Erythroblast (primary cell): ENCODE measurements at regions not wholly inside any gene's neighbourhood (a gene's known extent, or its start where the extent isn't known, plus 50 kb on each side); places are given as distances from the start of the nearest gene placed in this dataset.

Source experiments
- DNase-seq, 2 experiments: peaks; one replicate each; lab custom pipeline; 2025; lab: John Stamatoyannopoulos, UW
- GATA1 ChIP-seq: IDR thresholded peaks from 2 replicates; pipeline ENCODE4 v1.6.1; 2011; ENCODE audit warnings: low read depth, mild to moderate bottlenecking, control low read depth, low read length, moderate library complexity
- POLR2A ChIP-seq: IDR thresholded peaks from 2 replicates; pipeline ENCODE4 v1.6.1; 2011; ENCODE audit warnings: mild to moderate bottlenecking, low read length

DNA sequence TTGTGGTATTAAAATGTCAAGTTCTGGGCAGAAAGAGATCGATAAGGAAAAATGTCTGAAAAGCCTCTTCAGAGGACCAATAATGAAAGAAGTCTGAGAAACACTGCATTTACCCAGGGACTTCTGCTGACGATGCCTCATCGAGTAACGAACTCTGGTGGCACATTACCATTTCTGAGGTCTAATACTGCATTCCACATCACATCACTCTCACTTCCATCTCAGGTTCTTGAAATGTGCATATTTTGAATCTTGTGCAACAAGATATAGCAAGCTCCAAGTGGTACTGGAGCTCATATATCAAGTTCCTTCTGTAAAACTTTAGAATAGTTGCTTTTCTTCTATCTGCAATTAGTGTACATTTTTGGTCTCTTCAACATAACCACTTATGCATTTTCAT is 619.1 kb upstream of the DDX18 start:
- TF ChIP-seq GATA1 (no peak), POLR2A (no peak)
- no peak for DNase-seq

GRCh38 chr2:117199511-117199910 is 615.0 kb upstream of the DDX18 start:
- no peak for DNase-seq
- TF ChIP-seq POLR2A (no peak), GATA1 (no peak)

GRCh38 chr2:117212562-117212961 is 601.9 kb upstream of the DDX18 start:
- no peak for DNase-seq
- TF ChIP-seq POLR2A (no peak), GATA1 (no peak)

DNA sequence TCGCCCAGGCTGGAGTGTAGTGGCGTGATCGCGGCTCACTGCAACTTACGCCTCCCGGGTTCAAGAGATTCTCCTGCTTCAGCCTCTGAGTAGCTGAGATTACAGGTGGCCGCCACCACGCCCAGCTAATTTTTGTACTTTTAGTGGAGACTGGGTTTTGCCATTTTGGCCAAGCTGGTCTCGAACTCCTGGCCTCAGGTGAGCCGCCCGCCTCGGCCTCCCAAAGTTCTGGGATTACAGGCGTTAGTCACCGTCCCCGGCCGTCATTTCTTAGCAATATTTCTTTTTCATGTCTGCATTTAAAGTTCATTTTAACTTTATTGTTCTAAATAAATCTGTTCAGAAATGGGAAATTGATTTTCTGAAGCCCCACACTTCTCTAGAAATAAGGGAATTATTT is 597.3 kb upstream of the DDX18 start:
- no peak for DNase-seq

DNA sequence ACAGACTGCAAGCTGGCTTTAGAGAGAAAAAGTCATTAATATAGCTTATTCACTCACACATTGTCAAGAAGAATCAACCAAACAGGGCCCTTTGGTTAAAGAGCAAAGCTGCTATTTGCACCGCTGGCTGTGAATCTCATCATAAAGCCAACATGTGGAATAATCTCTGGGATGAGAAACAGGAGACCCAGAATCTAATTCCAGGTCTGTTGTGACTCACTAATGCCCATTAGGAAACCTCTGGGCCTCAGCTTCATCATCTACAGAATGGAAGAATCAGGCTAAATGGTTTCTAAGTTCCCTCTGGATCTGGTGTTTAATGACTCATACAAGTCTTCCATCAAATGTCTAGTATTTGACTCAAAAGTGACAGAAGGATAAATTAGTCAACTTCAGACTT is 591.7 kb upstream of the DDX18 start:
- no peak for DNase-seq
- TF ChIP-seq GATA1, result no peak
- TF ChIP-seq POLR2A, result no peak

More for the DNA sequence above, 597.3 kb upstream of the DDX18 start:
- TF ChIP-seq POLR2A (no peak), GATA1 (no peak)

DNA sequence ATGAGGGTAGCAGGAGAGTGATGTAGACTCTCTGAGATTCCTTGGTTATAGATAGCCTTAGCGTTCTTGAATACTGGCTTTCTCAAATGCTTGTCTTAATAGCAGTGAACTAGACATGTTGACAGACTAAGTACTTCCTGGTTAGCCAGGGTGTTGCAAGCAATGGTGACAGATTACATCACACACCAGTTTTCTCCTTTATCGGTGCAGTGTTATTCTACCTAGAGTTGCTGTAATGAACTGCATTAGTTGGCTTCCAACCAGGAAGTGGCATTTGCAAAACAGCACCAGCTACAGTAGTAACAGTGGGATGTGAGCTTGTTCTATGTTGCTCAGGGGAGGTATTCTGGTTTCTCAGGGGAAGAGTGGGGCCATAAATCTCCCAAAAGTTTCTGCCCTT is 582.2 kb upstream of the DDX18 start:
- no peak for DNase-seq
- no peak for TF ChIP-seq POLR2A

- TF ChIP-seq POLR2A, result no peak
- no peak for TF ChIP-seq GATA1
- DNase-seq, result no peak
Measured at GRCh38 chr2:117257362-117257761, 557.1 kb upstream of the DDX18 start.

DNA sequence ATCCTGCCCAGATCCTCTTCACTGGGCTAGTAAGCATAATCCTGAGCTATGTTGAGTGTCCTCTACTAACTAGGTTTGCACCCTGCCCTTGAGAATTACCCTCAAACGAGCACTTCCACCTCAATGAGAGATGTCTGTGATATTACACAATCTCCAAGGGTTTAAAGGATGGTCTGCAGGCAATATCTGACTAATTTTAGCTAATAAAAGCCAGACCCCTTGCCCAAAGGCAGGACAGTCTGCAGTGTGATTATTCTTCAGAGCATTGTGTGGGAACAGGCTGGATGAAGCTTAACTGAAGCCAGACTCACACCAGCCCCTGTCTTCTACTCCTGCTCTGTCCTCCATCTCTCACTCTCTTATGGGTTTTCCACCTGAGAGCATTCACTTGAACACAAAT is 544.9 kb upstream of the DDX18 start:
- no peak for DNase-seq
- no peak for TF ChIP-seq GATA1
- TF ChIP-seq POLR2A, result no peak

DNA sequence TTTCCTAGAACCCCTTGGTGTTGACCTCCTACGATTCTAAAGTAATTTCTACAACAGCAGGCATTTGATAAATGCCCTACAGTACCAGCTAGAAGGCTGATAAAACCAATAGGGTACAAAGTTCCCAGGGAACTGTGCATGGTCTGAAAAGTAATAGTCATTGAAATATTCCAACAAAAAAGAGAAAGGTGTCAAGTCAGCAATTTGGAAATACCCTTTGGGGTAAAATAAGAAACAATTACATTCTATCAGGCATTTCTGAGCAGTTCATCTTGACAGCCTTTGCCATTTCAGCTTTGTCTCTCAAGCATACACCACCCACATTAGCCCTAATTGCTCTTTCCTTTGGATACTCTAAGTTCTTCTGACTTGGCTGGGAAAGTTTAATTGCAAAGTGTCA is 542.9 kb upstream of the DDX18 start:
- no peak for DNase-seq
- TF ChIP-seq POLR2A (no peak), GATA1 (no peak)

GRCh38 chr2:117273009-117273671 is 541.4 kb upstream of the DDX18 start:
- no peak for DNase-seq
- TF ChIP-seq GATA1 (no peak), POLR2A (no peak)

DNA sequence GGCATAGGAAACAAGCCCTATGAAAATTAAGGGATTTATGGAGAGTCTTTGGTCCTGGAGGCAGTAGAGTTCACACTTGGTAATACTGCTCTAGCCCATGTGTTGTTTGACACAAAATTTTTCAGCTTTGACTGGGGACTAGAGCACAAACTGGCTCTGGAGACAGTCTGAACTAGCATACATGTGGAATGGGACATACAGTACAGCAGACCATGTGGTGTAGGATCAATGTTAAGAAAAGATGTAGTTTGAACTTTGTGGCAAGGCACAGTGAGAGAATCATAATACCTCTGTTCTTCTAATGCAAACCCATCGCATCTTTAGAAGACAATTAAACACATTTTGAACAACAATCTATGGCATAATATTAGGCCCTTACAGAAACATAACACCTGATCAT is 521.5 kb upstream of the DDX18 start:
- TF ChIP-seq GATA1, result no peak
- TF ChIP-seq POLR2A, result no peak
- no peak for DNase-seq

DNA sequence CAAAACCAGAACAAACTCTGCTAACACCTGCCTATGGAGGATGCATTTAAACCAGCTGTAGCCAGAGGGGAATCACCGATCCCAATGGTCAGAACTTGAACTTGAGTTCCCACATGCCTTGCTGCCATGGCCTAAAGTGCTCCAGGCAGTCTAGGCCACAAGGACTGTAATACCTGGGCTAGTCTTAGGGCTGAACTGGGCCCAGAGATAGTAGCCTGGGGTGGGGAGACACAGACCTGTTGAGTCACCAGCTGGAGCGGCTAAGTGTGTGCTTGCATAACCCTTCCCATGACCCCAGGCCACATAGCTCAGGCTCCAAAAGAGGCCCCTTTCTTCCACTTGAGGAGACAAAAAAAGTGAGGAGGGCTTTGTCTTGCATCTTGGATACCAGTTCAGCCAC is 515.0 kb upstream of the DDX18 start:
- no peak for TF ChIP-seq GATA1
- TF ChIP-seq POLR2A, result no peak
- DNase-seq, result no peak

GRCh38 chr2:117308861-117309770 is 505.4 kb upstream of the DDX18 start:
- TF ChIP-seq POLR2A (no peak), GATA1 (no peak)

DNA sequence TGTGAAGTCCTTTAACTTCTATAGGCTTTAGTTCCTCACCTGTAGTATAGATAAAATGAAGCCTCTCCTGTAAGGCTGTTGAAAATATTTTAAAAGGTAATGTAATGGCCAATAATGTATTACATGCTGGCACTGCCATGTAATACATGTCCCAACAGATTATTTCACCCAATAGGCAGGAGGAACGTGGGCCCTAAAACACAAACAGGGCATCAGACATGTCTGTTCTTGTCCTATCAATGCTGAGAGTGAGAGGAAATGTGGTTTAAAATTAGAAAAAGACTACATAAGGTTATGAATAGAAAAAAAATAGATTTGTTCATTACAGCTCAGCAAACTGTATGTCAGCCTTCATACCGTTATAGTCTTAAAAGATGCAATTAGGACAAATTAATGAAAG is 492.7 kb upstream of the DDX18 start:
- DNase-seq, result no peak
- TF ChIP-seq GATA1, result no peak
- no peak for TF ChIP-seq POLR2A

More at GRCh38 chr2:117308861-117309770, 505.4 kb upstream of the DDX18 start:
- no peak for DNase-seq

DNA sequence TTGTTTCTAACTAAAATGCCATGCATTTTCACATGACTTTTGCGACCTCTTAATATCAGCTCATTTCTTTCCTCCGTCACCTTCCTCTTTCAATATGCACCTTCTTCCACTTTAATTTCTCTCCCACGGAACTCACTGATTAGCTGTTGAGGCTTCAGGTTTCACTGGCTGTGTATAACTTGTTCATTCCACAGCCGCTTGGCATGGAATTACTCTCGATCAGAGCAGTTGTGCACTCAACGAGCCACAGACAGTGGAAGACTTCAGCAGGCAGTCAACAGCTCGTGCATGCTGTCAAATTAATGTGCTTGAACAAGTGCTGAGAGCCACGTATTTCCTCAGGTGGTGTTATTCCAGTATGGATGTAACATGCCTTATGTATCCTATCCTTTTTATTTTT is 491.2 kb upstream of the DDX18 start:
- no peak for TF ChIP-seq POLR2A
- no peak for TF ChIP-seq GATA1
- DNase-seq, result no peak
